ENCODE measurements at regions not wholly inside any gene's neighbourhood (a gene's known extent, or its start where the extent isn't known, plus 50 kb on each side); places are given as distances from the start of the nearest gene placed in this dataset.

DNA sequence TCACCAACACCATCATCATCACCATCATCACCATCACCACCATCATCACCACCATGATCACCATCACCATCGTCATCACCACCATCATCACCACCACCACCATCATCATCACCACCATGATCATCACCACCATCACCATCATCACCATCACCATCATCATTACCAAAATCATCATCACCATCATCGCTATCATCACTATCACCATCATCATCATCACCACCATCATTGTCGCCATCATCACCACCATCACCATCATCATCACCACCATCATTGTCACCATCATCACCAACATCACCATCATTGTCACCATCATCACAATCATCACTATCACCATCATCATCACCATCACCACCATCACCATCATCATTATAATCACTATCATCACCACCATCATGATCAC is 893.5 kb downstream of the TBC1D22A start:
- Histone ChIP-seq H2AFZ (ENCODE audit: low read length) (no peak overlapping the region), H3K9me3 (ENCODE audit: low read length) (peaks cover 45% of the 10 kb centered on the region), H4K20me1 (ENCODE audit: insufficient read depth, low read length) (no peaks in the 10 kb centered on the region), H3K4me3 (replicated peaks in 1 of 3; ENCODE audit: insufficient read depth in 1 of 3, low read depth in 2 of 3, low read length in 3 of 3) (no peak overlapping the region), H3K27ac (ENCODE audit: extremely low read length, insufficient read depth, low read length) (no peak overlapping the region), H3K9ac (ENCODE audit: insufficient read depth, low read depth, low read length) (no peak overlapping the region), H3K27me3 (ENCODE audit: control insufficient read depth in 1 of 2, insufficient read depth in 2 of 2, low read length in 2 of 2) (no peaks in the 10 kb centered on the region), H3K36me3 (replicated peaks in 1 of 2; ENCODE audit: control insufficient read depth in 1 of 2, insufficient read depth in 2 of 2, low read length in 2 of 2) (no peaks in the 10 kb centered on the region), H3K79me2 (ENCODE audit: insufficient read depth, low read length) (no peaks in the 10 kb centered on the region), H3K4me2 (ENCODE audit: low read depth, low read length) (no peak overlapping the region), H3K4me1 (ENCODE audit: insufficient read depth, low read length) (no peaks in the 10 kb centered on the region)
- ChIA-PET POLR2A (no interaction called here), CTCF (ENCODE audit: low intra/inter-chr PET ratio, low total read pairs) (no interaction called here)
- intact Hi-C loops (cut with micrococcal nuclease; ENCODE audit: unreplicated experiment) = no loop called here
- ATAC-seq (no peak), DNase-seq (ENCODE audit: low spot score) (no peak), FAIRE-seq (no peak)
- WGBS (ENCODE audit: low lambda C conversion rate) = 2% methylated on average over 3 of the region's 3 CpGs
- TF ChIP-seq SOX5 (CRISPR knock-in tag; IDR thresholded peaks at IDR 0.05; ENCODE audit: borderline replicate concordance) (no peak), CREB1 (IDR thresholded peaks at IDR 0.05) (peak; percentile 98), CREB1 (CRISPR knock-in tag; IDR thresholded peaks at IDR 0.05) (no peak), NFRKB (IDR thresholded peaks at IDR 0.05) (0 out of 2 replicates have a peak, but pooled peaks have one; percentile 4), IKZF1 (IDR thresholded peaks at IDR 0.05) (0 out of 2 replicates have a peak, but pooled peaks have one; percentile 54), FOXA1 (IDR thresholded peaks at IDR 0.05) (0 out of 2 replicates have a peak, but pooled peaks have one; percentile 26), FOXA1 (CRISPR knock-in tag; IDR thresholded peaks at IDR 0.05) (no peak), ARHGAP35 (CRISPR knock-in tag; IDR thresholded peaks at IDR 0.05; ENCODE audit: borderline replicate concordance) (no peak), RARG (CRISPR knock-in tag; IDR thresholded peaks at IDR 0.05; ENCODE audit: low read depth) (no peak)
- TF ChIP-seq, protein P1, sequence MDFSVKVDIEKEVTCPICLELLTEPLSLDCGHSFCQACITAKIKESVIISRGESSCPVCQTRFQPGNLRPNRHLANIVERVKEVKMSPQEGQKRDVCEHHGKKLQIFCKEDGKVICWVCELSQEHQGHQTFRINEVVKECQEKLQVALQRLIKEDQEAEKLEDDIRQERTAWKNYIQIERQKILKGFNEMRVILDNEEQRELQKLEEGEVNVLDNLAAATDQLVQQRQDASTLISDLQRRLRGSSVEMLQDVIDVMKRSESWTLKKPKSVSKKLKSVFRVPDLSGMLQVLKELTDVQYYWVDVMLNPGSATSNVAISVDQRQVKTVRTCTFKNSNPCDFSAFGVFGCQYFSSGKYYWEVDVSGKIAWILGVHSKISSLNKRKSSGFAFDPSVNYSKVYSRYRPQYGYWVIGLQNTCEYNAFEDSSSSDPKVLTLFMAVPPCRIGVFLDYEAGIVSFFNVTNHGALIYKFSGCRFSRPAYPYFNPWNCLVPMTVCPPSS (IDR thresholded peaks at IDR 0.05) = 0 out of 2 replicates have a peak, but pooled peaks have one; percentile 72
- TF ChIP-seq, protein P2, sequence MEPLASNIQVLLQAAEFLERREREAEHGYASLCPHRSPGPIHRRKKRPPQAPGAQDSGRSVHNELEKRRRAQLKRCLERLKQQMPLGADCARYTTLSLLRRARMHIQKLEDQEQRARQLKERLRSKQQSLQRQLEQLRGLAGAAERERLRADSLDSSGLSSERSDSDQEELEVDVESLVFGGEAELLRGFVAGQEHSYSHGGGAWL (CRISPR knock-in tag; IDR thresholded peaks at IDR 0.05) = no peak
- TF ChIP-seq, protein P3, sequence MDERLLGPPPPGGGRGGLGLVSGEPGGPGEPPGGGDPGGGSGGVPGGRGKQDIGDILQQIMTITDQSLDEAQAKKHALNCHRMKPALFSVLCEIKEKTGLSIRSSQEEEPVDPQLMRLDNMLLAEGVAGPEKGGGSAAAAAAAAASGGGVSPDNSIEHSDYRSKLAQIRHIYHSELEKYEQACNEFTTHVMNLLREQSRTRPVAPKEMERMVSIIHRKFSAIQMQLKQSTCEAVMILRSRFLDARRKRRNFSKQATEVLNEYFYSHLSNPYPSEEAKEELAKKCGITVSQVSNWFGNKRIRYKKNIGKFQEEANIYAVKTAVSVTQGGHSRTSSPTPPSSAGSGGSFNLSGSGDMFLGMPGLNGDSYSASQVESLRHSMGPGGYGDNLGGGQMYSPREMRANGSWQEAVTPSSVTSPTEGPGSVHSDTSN (CRISPR knock-in tag; IDR thresholded peaks at IDR 0.05) = no peak
- no TSS peak for BruUV-seq (replicated peaks)
- in situ Hi-C loops (cut with HindIII; ENCODE audit: extremely low pct_ligation_motif_present, low pct_unique_long_range_greater_than_20kb) = no loop called here

Measured in HepG2 (cell line).